ENCODE measurements at regions not wholly inside any gene's neighbourhood (a gene's known extent, or its start where the extent isn't known, plus 50 kb on each side); places are given as distances from the start of the nearest gene placed in this dataset.

DNA sequence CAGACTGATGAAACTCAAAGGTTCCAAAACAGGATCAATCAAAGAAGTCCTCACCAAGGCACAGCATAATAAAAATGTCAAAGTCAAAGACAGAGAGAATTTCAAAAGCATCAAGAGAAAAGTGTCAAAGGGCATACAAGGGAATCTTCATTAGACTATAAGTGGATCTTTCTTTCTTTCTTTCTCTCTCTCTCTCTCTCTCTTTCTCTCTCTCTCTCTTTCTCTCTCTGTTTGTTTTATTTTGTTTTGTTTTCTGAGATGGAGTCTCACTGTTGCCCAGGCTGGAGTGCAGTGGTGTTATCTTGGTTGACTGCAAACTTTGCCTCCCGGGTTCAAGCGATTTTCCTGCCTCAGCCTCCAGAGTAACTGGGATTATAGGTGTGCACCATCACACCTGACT, 148.3 kb upstream of the CD180 start:
- TF ChIP-seq EZH2 (IDR thresholded peaks at IDR 0.05; ENCODE audit: low read length): no peak
- TF ChIP-seq, protein P1, sequence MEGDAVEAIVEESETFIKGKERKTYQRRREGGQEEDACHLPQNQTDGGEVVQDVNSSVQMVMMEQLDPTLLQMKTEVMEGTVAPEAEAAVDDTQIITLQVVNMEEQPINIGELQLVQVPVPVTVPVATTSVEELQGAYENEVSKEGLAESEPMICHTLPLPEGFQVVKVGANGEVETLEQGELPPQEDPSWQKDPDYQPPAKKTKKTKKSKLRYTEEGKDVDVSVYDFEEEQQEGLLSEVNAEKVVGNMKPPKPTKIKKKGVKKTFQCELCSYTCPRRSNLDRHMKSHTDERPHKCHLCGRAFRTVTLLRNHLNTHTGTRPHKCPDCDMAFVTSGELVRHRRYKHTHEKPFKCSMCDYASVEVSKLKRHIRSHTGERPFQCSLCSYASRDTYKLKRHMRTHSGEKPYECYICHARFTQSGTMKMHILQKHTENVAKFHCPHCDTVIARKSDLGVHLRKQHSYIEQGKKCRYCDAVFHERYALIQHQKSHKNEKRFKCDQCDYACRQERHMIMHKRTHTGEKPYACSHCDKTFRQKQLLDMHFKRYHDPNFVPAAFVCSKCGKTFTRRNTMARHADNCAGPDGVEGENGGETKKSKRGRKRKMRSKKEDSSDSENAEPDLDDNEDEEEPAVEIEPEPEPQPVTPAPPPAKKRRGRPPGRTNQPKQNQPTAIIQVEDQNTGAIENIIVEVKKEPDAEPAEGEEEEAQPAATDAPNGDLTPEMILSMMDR (optimal IDR thresholded peaks at IDR 0.05 in 1 of 3, IDR thresholded peaks at IDR 0.05 in 1 of 3, conservative IDR thresholded peaks at IDR 0.05 in 1 of 3; ENCODE audit: extremely low read depth in 1 of 3, insufficient read depth in 2 of 3, low read length in 3 of 3): no peak
